Muscle of arm (tissue), 1 donor: ENCODE measurements at regions not wholly inside any gene's neighbourhood (a gene's known extent, or its start where the extent isn't known, plus 50 kb on each side); places are given as distances from the start of the nearest gene placed in this dataset.
"Not testable (repeated sequence)": the region's sequence is repeated elsewhere in the genome, so short reads cannot be mapped to it uniquely, and the experiment has no call there.

ENCODE experiments used
- DNase-seq: peaks from one replicate; pipeline ENCODE4 v3.0.0-alpha.2; 2013

GRCh38 chrX:131893857-131894256 is 129.2 kb upstream of the STK26 start:
- DNase-seq, result not testable (repeated sequence)

- DNase-seq, result no peak
Measured at GRCh38 chrX:131894995-131895394, 128.1 kb upstream of the STK26 start.

GRCh38 chrX:131895807-131896206 is 127.3 kb upstream of the STK26 start:
- DNase-seq, result no peak

- no peak for DNase-seq
Measured at GRCh38 chrX:131901546-131901945, 121.6 kb upstream of the STK26 start.

- DNase-seq, result no peak
Measured at GRCh38 chrX:131907488-131908314, 115.4 kb upstream of the STK26 start.

- no peak for DNase-seq
Measured at GRCh38 chrX:131910586-131910985, 112.5 kb upstream of the STK26 start.

- no peak for DNase-seq
Measured at GRCh38 chrX:131915488-131915887, 107.6 kb upstream of the STK26 start.

- DNase-seq, result no peak
Measured at GRCh38 chrX:131917588-131917987, 105.5 kb upstream of the STK26 start.

- no peak for DNase-seq
Measured at GRCh38 chrX:131918839-131919238, 104.3 kb upstream of the STK26 start.

- DNase-seq, result no peak
Measured at GRCh38 chrX:131923614-131924250, 99.4 kb upstream of the STK26 start.

GRCh38 chrX:131938749-131939148 is 84.4 kb upstream of the STK26 start:
- DNase-seq, result no peak

GRCh38 chrX:131942034-131942433 is 81.1 kb upstream of the STK26 start:
- DNase-seq, result no peak

GRCh38 chrX:131944936-131945902 is 77.9 kb upstream of the STK26 start:
- DNase-seq, result no peak

- no peak for DNase-seq
Measured at GRCh38 chrX:131951166-131951565, 71.9 kb upstream of the STK26 start.

- DNase-seq, result no peak
Measured at GRCh38 chrX:131955099-131955777, 67.9 kb upstream of the STK26 start.

GRCh38 chrX:131958724-131959123 is 64.4 kb upstream of the STK26 start:
- no peak for DNase-seq

GRCh38 chrX:131970347-131970746 is 52.8 kb upstream of the STK26 start:
- no peak for DNase-seq
